Stomach (tissue), 4 donors: ENCODE measurements at regions not wholly inside any gene's neighbourhood (a gene's known extent, or its start where the extent isn't known, plus 50 kb on each side); places are given as distances from the start of the nearest gene placed in this dataset.

ENCODE experiments used
- CTCF ChIP-seq, 7 experiments: fragments of 450-650 bp in 4 of 7; fragments of 200-600 bp in 3 of 7; sonication (generic) in 3 of 7; IDR thresholded peaks; one replicate each; pipeline ENCODE4 v1.5.1; 2016 to 2019; ENCODE audit warnings: antibody characterized with exemption in 7 of 7, control low read depth in 2 of 7, mild to moderate bottlenecking in 1 of 7
- EP300 ChIP-seq: sonication (generic); formaldehyde crosslinking; IDR thresholded peaks from one replicate; pipeline ENCODE4 v1.6.1; 2017; ENCODE audit warnings: antibody characterized with exemption
- POLR2A ChIP-seq, 4 donors: fragments of 450-650 bp; IDR thresholded peaks; one replicate each; pipeline ENCODE4 v1.6.1; 2016; ENCODE audit warnings: antibody characterized with exemption in 4 of 4, control low read depth in 2 of 4, mild to moderate bottlenecking in 1 of 4, moderate library complexity in 1 of 4
- POLR2AphosphoS5 ChIP-seq, 3 donors: sonication (generic); formaldehyde crosslinking; IDR thresholded peaks; one replicate each; pipeline ENCODE4 v1.6.1; 2016; ENCODE audit warnings: antibody characterized with exemption in 3 of 3

DNA sequence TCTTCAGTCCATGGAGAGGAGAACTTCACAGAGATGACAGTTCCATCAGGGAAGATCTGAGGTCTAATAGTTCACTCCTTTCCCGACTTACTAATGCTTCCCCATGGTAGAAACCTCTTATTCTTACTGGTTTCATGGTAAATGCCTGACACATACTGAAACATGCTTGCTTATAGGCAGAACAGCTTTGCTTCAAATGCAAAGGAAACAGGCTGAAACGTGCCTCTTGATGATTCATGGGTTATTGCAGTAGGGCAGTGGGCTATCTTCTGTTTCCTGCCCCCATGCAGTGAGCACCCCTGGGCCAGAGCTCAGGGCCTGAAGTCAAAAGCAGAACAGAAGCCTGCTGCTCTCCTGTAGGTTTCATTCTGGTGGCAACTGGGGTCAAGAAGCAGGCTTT, 223.5 kb downstream of the RDH14 start:
- TF ChIP-seq CTCF (IDR thresholded peaks at IDR 0.05) (no peak), POLR2A (IDR thresholded peaks at IDR 0.05) (no peak), POLR2AphosphoS5 (IDR thresholded peaks at IDR 0.05) (no peak), EP300 (no peak)
